ENCODE measurements at regions not wholly inside any gene's neighbourhood (a gene's known extent, or its start where the extent isn't known, plus 50 kb on each side); places are given as distances from the start of the nearest gene placed in this dataset.

GRCh38 chr7:26036092-26036491, 115.9 kb upstream of the NFE2L3 start:
- no peak for DNase-seq (ENCODE audit: low read depth in 2 of 2)
- H3K9ac ChIP-seq (ENCODE audit: insufficient read depth, low read length) = no peak overlapping the region
- no peaks in the 10 kb centered on the region for H3K4me1 ChIP-seq (ENCODE audit: control insufficient read depth, extremely low read depth, insufficient read depth, low read length)
- no peak overlapping the region for H2AFZ ChIP-seq (ENCODE audit: low read length)
- H3K27ac ChIP-seq (ENCODE audit: insufficient read depth, low read length) = no peak overlapping the region
- H3K79me2 ChIP-seq (ENCODE audit: control insufficient read depth, insufficient read depth, low read length) = no peaks in the 10 kb centered on the region
- H3K36me3 ChIP-seq (ENCODE audit: control insufficient read depth, insufficient read depth, low read length) = no peaks in the 10 kb centered on the region
- TF ChIP-seq CTCF (conservative IDR thresholded peaks at IDR 0.05 in 1 of 2, IDR thresholded peaks at IDR 0.05 in 1 of 2; ENCODE audit: low read depth in 1 of 2, low read length in 2 of 2) (no peak), EZH2 (IDR thresholded peaks at IDR 0.05; ENCODE audit: low read length, missing control alignments) (no peak)
- H3K4me2 ChIP-seq (ENCODE audit: extremely low read depth, insufficient read depth, low read length) = no peak overlapping the region
- no peaks in the 10 kb centered on the region for H3K27me3 ChIP-seq (ENCODE audit: control insufficient read depth, insufficient read depth, low read length)
- H4K20me1 ChIP-seq (ENCODE audit: control insufficient read depth, extremely low read depth, insufficient read depth, low read length) = no peaks in the 10 kb centered on the region
- no peak overlapping the region for H3K4me3 ChIP-seq (replicated peaks in 1 of 4; ENCODE audit: control extremely low read depth in 1 of 4, insufficient read depth in 1 of 4, low read depth in 3 of 4, low read length in 4 of 4)
- no peaks in the 10 kb centered on the region for H3K9me3 ChIP-seq (ENCODE audit: control insufficient read depth, insufficient read depth, low read depth, low read length)

DNA sequence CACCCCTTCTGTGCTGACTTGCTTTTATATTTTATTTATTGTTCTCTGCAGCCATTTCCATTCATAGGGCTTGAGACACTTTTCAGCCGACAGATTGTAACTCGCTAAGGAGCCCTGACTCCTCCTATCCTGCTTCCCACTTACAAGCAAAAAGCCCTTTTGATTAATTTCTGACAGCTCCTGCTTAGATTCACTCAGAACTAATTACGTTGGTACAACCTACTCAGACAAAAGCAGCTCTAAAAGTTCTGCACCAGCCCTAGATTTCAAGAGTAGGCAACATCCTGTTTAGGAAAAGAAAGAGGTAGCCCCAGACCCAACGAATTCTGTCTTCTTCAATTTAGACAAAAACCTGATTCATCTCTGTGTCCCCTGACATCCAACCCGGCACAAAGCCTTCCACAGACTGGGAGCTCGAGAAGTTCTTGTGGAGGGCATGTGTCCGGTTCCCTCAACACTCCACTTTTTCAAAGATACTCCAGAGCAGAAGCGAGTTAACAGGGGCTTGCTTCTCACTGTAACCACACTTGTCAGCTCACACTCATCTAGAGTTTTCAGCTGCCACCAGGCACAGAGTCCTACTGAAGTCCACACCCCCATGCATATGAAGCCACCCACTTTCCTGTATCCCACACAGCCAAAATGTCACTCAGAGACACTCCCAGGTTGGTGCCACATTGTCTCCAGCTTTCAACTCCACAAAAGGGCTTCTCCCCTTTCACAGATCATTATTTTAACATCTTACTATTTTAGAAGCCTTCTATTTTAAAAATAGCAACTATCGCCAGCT, 113.6 kb upstream of the NFE2L3 start:
- no peak overlapping the region for H3K27ac ChIP-seq (ENCODE audit: insufficient read depth, low read length)
- no peaks in the 10 kb centered on the region for H3K36me3 ChIP-seq (ENCODE audit: control insufficient read depth, insufficient read depth, low read length)
- H3K9ac ChIP-seq (ENCODE audit: insufficient read depth, low read length) = no peak overlapping the region
- H2AFZ ChIP-seq (ENCODE audit: low read length) = no peak overlapping the region
- H3K79me2 ChIP-seq (ENCODE audit: control insufficient read depth, insufficient read depth, low read length) = no peaks in the 10 kb centered on the region
- H3K4me1 ChIP-seq (ENCODE audit: control insufficient read depth, extremely low read depth, insufficient read depth, low read length) = no peaks in the 10 kb centered on the region
- H4K20me1 ChIP-seq (ENCODE audit: control insufficient read depth, extremely low read depth, insufficient read depth, low read length) = no peaks in the 10 kb centered on the region
- H3K27me3 ChIP-seq (ENCODE audit: control insufficient read depth, insufficient read depth, low read length) = no peaks in the 10 kb centered on the region
- no peak overlapping the region for H3K4me3 ChIP-seq (replicated peaks in 1 of 4; ENCODE audit: control extremely low read depth in 1 of 4, insufficient read depth in 1 of 4, low read depth in 3 of 4, low read length in 4 of 4)
- DNase-seq (ENCODE audit: low read depth in 2 of 2) = no peak
- no peaks in the 10 kb centered on the region for H3K9me3 ChIP-seq (ENCODE audit: control insufficient read depth, insufficient read depth, low read depth, low read length)
- TF ChIP-seq CTCF (conservative IDR thresholded peaks at IDR 0.05 in 1 of 2, IDR thresholded peaks at IDR 0.05 in 1 of 2; ENCODE audit: low read depth in 1 of 2, low read length in 2 of 2) = no peak
- no peak for TF ChIP-seq EZH2 (IDR thresholded peaks at IDR 0.05; ENCODE audit: low read length, missing control alignments)
- H3K4me2 ChIP-seq (ENCODE audit: extremely low read depth, insufficient read depth, low read length) = no peak overlapping the region

GRCh38 chr7:26040085-26040484, 111.9 kb upstream of the NFE2L3 start:
- Histone ChIP-seq H3K4me3 (replicated peaks in 1 of 4; ENCODE audit: control extremely low read depth in 1 of 4, insufficient read depth in 1 of 4, low read depth in 3 of 4, low read length in 4 of 4) (no peak overlapping the region), H3K27ac (ENCODE audit: insufficient read depth, low read length) (no peak overlapping the region), H3K4me2 (ENCODE audit: extremely low read depth, insufficient read depth, low read length) (no peak overlapping the region), H3K9me3 (ENCODE audit: control insufficient read depth, insufficient read depth, low read depth, low read length) (no peaks in the 10 kb centered on the region), H3K27me3 (ENCODE audit: control insufficient read depth, insufficient read depth, low read length) (no peaks in the 10 kb centered on the region), H4K20me1 (ENCODE audit: control insufficient read depth, extremely low read depth, insufficient read depth, low read length) (no peaks in the 10 kb centered on the region), H3K9ac (ENCODE audit: insufficient read depth, low read length) (no peak overlapping the region), H3K79me2 (ENCODE audit: control insufficient read depth, insufficient read depth, low read length) (no peaks in the 10 kb centered on the region), H3K36me3 (ENCODE audit: control insufficient read depth, insufficient read depth, low read length) (no peaks in the 10 kb centered on the region), H3K4me1 (ENCODE audit: control insufficient read depth, extremely low read depth, insufficient read depth, low read length) (no peaks in the 10 kb centered on the region), H2AFZ (ENCODE audit: low read length) (no peak overlapping the region)
- DNase-seq (ENCODE audit: low read depth in 2 of 2) = no peak
- TF ChIP-seq EZH2 (IDR thresholded peaks at IDR 0.05; ENCODE audit: low read length, missing control alignments) (no peak), CTCF (conservative IDR thresholded peaks at IDR 0.05 in 1 of 2, IDR thresholded peaks at IDR 0.05 in 1 of 2; ENCODE audit: low read depth in 1 of 2, low read length in 2 of 2) (no peak)
